ENCODE measurements at regions not wholly inside any gene's neighbourhood (a gene's known extent, or its start where the extent isn't known, plus 50 kb on each side); places are given as distances from the start of the nearest gene placed in this dataset.

- no peak for DNase-seq (ENCODE audit: low read depth)
Observed at GRCh38 chr22:46066691-46067090, 83.6 kb upstream of the PPARA start.

DNA sequence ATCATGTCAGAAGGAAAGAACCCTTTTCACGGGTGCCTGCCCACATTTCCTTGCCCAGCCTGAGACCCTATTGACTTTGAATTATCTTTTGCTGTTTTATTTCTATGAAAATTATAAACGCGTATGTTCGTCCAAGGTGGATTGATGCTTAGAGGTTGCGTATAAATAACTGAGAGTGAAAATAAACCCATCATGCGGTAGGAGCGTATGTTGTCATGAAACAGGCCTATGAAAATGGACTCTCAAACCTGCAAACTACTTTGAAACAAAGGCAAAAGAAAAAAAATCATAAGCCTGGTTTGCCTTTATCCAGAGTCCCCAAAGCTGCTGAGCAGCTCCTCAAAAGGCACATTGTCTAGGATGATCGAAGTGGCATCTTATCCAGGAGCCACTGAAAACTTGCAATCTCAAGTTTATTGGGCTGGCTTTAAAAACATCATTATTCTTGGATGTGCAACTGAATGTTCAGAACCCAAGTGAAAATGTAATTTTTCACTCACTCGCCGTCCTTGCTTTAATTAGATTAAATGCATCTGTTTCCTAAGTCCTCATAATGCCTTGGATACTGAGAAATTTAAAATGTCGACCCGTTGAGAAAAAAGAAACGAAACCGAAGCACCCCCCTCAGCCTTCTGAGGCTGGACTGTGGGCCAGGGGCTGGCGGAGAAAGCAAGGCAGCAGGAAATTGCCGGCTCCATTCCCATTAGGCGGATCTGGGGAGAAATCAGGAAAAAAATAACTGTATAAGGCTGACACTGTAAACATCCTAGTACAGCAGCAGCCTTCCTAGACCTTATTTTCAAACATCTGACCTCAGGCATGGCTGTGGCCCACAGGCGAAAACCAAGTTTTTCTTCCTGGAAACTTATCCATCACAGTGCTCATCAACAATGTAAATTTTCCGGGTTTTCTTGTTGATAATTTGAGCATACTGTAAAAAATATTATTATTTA is 82.9 kb upstream of the PPARA start:
- DNase-seq (ENCODE audit: low read depth): no peak

- no peak for DNase-seq (ENCODE audit: low read depth)
Observed at GRCh38 chr22:46068181-46068592, 82.1 kb upstream of the PPARA start.

GRCh38 chr22:46068593-46069491 is 81.5 kb upstream of the PPARA start:
- no peak for DNase-seq (ENCODE audit: low read depth)

DNA sequence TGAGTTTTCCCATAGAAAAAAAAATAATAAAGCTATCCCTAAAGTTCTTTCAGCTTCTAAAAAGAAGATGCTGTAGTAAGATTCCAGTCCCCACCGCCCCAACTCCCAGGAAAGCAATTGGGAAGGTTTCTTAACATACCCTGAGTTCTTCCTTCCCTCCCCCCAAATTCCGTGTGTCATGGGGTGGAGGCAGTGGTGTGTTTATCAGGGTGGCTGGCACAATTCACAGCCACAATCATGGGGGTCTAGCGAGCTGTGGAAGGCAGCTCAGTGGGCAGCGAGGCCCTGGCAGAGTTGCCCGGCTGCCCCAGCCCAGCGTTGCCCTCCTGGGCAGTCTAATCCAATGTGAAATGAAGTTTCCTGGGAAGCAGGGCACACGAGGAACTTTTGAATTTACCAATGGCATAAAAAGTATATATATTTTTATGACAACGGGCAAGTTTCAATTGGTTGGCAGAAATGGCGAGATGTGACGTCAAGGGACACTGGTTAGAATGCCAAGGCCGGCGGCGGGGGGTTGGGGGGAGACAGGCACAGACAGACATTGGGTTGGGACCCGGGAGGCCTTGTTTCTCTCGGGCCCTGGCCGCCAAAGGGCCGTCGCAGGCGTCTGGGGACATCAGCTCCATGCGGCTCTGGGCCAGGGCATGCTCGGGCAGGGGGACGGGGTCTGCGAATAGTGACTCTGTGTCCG is 80.7 kb upstream of the PPARA start:
- DNase-seq (ENCODE audit: low read depth): no peak

DNA sequence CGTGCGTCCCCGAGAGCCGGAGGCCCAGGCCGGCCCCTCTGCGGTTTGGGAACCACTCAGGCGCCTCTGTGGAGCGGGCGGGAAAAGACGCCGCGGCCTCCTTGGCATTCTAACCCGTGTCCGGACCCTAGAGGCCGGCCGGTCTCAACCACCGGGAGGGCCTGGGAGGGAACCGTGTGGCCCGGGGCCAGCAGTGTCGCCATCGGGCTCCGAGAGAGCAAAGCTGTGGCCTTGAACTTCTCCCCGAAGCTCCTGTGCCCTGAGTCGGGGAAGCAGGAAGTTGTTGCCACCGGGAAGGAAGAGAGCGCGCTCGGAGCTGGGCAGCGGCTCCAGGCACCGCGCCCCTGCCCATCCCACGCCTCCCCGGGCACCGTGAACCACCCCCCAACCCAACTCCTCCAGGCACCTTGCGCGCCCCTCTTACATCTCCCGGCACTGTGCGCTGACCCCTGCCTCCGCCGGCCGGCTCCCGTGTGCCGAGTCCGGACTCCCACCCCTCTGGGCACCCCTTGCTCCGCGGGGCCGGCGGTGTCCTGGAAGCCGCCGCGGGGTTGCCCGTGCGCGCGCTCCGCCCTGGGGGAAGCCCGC is 80.0 kb upstream of the PPARA start:
- no peak for DNase-seq (ENCODE audit: low read depth)

DNA sequence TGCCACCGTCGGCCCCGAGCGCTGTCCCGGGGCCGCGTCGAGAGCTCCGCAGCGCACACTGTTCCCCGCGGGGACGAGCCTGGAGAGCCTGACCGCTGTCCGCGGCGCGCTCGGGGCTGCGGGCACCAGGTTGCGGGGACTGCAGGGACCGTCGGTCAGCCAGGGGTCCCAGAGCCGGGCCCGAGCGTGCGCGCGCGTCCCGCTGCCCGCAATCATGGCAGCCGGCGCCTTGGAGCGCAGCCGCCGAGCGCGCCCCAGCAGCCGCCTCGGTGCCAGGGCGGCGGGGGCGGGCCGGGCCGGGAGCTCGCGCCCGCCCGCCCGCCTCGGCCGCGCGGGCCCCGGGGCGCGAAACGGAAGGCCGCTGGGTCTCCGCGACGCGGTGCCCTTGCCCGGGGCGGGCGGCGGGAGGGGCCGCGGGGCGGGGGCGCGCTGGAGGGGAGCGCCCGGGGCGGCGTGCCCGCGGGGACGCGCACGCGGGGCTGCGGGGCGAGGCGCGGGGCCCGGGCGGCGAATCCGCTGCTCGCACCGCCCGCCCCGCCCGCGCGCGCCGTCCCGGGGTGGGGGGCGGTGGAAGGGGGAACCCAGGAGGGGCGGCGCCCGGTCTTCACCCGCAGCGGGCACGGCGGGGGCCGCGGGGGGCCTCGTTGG is 79.4 kb upstream of the PPARA start:
- DNase-seq (ENCODE audit: low read depth): peak; percentile 26

DNA sequence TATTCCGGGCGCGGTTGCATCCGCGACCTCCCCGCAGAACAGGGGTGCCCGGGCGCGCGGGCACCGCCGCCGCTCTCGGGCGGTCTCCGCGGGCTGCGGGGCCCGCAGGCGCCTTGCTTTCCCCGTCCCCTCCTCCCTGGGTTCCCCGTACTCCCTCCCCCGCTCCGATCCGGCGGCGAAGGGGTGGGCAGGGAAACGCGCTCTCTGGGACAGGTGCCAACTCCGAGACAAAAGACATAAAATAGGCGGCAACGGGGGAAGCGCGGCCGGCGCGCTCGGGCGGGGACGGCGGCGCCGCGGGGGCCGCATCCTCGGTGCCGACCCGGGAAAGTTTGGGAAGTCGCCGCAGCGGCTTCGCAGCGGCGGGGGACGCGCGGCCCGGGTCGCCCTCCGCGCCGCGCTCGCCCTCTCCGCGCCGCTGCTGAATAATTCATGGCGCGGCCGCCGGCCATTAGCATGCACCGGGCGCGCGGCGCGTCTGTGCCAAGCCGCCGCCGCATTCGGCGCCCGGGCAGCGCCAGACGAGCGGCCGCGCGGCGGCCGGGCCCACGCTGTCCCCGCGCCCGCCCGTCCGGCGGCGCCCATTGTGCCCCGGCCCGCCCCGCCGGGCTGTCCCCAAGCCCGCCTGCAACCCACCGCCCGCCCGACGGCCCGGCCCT is 78.7 kb upstream of the PPARA start:
- DNase-seq (ENCODE audit: low read depth): peak; percentile 44

DNA sequence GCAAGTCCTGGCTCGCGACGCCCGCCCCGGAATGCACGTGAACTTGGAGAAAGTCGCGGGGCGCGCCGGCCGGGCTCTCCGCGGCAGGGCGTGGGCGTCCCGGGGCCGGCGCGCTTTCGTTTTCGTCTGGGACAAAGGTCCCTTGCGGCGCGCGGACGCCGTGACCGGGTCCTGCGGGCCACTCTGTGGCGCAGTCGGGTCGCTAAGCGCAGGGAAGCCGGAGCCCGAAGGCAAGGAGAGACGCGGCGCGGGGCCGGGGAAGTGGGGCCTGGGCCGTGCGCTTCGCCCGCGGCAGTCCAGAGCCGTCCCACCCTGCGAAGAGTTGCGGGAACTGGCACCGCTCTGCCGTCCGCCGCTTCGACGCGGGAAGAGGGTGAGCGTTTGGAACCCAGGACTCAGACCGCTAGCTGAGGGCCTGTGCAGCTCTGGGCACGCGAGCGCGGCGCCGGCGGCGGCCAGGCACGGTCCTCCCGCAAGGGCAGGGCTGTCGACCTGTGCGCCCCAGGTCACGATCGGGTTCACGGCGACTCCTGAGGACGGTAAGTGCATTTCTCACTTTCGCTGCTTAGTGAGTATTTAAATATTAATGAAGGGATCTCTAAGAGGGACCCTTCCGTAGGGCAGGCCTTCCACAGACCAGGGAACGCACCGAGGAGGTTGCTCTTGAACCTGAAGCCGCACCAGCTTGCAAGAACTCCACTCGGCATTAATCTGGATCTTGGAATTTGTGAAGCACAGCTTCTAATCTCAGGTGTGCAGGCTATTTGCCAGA is 78.0 kb upstream of the PPARA start:
- no peak for DNase-seq (ENCODE audit: low read depth)

- DNase-seq (ENCODE audit: low read depth): no peak
Observed at GRCh38 chr22:46072981-46073682, 77.2 kb upstream of the PPARA start.

DNA sequence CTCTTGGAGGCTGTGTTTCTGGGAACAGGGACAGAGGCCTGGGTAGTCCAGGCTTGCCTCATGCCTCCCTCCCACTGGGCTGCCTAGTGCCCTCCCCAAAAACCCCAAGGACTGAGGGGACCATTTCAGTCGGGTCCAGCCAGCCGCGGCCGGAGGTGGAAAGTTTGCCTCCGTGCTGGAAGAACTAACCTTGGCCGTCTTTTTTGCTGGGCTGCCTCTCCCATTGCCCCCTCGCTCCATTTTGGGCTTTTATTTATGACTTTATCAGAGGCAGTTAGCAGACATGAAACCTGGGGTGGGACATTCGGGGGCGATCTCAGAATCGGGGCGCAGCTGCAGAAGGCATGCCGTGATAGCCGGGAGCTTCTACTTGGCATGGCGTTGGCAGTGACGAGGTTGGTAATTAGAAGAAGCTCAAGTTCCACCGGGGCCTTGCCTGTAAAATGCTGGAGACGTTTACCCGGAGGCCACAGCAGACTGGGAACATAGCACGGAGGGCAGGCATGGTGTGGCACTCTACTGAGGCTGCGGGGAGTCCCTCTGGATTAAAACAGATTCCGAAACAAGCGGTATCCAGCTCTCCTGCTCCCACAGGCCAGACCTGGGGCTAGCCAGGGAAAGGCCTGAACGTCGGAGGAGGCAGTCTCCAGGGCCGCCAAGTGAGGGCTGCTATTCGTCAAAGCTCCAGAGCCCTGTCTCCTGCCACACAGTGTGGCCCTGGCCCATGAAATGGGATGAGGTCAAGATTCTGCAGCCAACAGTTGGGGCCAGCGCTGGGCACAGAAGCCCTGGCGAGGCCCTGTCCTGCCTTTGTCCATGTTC is 76.4 kb upstream of the PPARA start:
- no peak for DNase-seq (ENCODE audit: low read depth)

GRCh38 chr22:46074771-46075551 is 75.4 kb upstream of the PPARA start:
- DNase-seq (ENCODE audit: low read depth): no peak

- DNase-seq (ENCODE audit: low read depth): no peak
Observed at GRCh38 chr22:46075764-46076531, 74.4 kb upstream of the PPARA start.

- DNase-seq (ENCODE audit: low read depth): no peak
Observed at GRCh38 chr22:46076651-46077339, 73.5 kb upstream of the PPARA start.

- DNase-seq (ENCODE audit: low read depth): no peak
Observed at GRCh38 chr22:46077669-46078099, 72.6 kb upstream of the PPARA start.
